ENCODE measurements at regions not wholly inside any gene's neighbourhood (a gene's known extent, or its start where the extent isn't known, plus 50 kb on each side); places are given as distances from the start of the nearest gene placed in this dataset.

DNA sequence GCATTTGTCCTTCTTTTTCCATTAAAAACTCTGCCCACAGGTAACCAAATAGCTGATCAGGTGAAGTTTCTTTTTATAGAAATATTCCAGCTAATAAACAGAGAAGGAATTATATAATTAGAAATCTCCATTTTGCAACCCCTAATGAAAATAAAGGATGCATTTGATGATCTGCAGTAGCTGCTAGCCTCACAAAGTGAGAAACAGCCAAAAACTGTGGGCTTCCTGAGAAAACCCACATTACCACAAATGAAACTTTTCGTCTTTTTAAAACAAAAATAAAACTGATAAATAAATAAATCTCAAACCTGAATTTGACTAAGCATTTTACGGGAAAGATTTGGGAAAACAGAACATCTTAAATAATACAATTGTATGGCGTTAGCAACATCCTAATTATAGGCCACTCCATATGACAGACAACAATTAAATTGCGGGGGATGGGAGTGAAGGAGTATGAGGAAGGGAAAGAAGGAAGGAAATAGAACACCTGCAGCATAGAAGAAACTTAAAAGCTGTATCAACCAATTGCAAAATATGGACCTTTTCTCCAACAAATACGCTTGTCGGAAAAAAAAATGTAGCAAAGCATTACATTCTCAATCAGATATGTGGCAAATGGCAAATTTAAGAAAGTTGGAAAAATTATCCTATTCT lies 283.0 kb upstream of the ITGA1 start:
- DNase-seq: no peak

- DNase-seq: no peak
Observed at GRCh38 chr5:52517667-52518066, 270.0 kb upstream of the ITGA1 start.

DNA sequence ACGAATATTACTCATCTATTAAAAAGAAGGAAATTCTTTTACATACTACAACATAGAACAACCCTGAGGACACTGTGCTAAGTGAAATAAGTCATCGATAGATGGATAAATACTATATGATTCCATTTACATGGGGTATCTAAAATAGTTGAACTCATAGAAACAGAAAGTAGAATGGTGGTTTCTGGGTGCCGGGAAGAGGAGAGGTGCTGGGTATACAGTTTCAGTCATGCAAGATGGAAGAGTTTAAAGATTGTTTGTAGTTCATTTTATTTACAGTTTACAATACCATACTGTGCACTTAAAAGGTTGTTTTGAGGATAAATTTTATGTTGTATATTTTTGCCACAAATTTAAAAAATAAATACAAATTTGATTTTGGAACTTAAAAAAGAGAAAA lies 267.5 kb upstream of the ITGA1 start:
- no peak for DNase-seq

DNA sequence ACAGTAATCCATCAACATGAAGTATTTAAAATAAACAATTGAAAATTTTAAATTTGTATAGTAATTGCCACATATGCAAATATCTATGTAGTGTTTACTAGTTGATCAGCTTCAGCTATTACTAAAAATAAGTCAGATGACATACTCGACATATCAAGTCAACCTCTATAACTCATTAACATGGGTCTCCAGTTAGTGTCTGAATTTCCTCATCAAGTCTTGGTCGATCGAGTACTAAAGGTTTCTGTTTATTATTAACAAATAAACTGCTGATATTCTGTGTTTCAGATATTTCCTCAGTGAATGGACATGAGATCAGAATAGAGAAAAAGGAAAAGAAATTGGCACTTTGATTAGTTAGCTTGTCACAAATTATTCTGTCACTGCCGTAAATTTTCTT lies 266.5 kb upstream of the ITGA1 start:
- no peak for DNase-seq

GRCh38 chr5:52523701-52524100 lies 264.0 kb upstream of the ITGA1 start:
- no peak for DNase-seq

- DNase-seq: no peak
Observed at GRCh38 chr5:52531105-52531504, 256.6 kb upstream of the ITGA1 start.

DNA sequence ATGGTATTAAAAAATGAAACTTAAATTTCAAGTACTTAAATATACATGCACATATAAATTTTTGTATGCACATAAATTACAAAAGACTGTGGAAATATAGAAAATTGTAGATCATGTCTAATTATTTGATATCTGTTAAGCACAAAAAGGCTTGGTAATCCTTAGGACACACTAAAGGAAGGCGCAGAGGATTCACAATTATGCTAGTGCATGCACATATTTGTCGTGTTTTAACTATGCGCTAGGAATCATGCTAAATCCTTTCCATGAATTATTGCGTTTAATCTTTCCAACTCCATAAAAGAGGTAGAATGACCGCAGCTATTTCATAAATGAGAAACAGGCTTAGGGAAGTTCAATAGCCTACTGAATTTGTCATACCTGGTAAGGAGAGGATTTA lies 244.1 kb upstream of the ITGA1 start:
- no peak for DNase-seq

DNA sequence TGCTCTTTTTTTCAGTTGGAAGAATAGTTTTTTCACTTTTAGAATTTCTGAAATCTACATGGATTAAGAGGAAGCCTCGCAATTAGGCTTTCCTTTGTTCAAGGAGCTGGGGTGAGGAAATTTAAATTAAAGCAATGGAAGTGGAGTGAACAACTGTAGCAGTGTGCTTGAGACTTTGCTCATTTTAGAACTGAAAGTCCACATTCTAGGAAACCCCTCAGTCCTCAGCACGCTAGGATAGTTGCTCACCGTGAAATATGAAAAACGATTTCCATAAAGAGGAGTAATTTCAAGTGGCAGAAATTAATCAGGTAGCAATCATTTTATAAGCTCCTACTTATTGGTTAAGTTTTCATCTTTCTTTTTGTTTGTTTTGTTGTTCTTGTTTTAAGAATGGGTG lies 243.0 kb upstream of the ITGA1 start:
- DNase-seq: no peak

- DNase-seq: no peak
Observed at GRCh38 chr5:52554293-52554692, 233.4 kb upstream of the ITGA1 start.

DNA sequence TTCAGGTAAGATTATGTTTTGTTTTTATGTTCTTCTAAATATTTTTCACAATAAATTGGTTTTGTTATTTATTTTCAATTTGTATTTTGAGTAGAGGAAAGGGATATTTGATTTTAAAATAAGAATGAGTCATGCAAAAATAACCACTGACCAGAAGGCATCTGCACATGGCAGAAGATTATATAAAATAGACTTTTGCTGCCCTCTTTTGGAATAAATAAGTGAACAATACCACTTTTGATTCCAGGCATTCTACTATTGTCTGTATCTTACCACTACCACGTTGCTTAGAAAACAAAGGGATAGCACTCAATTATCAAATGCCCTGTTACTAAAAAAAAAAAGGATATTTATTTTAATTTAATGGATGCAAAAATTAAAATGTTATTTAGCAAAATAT lies 227.3 kb upstream of the ITGA1 start:
- DNase-seq: no peak

- DNase-seq: no peak
Observed at GRCh38 chr5:52562473-52562872, 225.2 kb upstream of the ITGA1 start.

GRCh38 chr5:52564587-52564986 lies 223.1 kb upstream of the ITGA1 start:
- DNase-seq: no peak

DNA sequence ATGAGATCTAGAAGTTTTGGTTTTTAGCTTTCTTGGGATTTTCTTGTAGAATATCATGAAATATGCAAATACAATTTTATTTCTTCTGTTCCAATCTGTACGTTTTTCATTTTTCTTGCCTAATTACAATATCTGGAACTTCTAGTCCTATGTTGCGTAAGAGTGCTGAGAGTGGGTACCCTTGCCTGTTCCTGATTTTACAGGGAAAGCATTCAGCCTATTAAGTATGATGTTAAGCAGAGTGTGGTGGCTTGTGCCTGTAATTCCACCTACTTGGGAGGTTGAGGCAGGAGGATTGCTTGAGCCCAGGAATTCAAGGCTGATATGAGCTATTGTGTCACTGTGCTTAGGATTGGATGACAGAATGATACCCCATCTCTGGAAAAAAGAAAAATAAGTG lies 210.2 kb upstream of the ITGA1 start:
- DNase-seq: no peak

DNA sequence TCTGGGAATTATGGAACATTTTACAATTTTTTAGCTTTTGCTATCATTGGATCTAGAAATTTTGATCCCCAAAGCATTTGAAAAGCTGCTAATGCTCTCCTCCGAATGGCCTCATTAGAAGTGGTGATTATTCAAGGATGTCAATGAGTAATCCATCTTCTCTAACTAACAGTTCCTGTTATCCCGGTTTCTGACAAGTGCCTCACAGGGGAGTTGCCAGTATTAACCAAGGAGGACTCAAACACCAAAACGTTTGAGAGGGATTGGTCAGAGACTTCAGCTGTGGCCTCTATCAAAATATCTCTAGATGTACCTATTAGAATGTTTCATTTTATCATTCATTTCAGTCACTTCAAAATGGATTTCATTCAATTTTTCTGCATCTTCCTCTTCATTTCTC lies 208.3 kb upstream of the ITGA1 start:
- no peak for DNase-seq

DNA sequence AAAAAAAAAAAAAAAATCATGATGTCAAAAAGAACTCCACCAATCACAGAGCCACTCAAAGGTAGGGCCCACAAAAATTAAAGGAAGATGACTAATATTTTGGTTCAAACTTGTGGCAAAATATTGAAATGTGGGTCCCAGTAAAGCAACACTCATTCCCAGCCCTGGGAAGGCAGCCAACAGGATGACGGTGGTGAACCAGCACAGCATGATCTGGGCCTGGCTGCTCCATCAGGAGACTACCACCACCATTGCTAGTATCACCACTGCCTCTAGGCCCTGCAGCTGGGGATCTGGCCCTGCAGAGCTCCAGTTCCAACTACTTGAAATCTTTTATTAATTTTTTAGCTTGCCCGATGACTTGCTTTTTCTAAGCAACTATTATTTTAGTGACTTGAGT lies 206.8 kb upstream of the ITGA1 start:
- DNase-seq: no peak

DNA sequence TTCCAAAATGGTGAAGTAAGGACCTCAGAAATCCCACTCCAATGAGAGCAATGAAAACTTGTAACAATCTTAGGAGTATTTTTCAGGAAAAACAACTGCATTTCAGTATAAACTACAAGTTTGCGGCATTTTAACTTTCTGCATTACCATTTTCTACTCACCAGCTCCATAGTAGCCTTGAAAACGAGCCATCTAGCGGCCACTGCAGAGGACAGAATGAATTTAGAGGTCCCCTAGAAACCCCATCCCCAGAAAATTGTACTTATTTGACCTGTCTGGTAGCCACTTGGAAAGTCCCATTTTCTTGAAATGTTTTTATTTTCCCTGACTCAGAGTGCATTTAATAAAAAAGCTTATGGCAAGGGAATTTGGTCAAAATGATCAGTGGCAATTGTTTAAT lies 205.4 kb upstream of the ITGA1 start:
- no peak for DNase-seq

DNA sequence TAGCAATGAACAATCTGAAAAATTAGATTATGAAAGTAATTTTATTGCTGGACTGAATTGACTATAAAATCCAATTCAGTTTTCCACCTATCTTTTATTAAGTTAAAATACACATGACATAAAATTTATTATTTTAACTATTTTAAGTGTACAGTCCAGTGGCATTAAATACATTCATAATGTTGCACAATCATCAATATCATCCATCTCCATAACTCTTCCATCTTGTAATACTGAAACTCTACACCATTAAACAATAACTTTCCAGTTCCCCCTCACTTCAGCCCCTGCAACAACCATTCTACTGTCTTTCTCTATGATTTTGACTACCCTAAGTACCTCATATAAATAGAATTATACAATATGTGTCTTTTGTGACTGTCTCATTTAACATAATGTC lies 200.6 kb upstream of the ITGA1 start:
- DNase-seq: no peak

DNA sequence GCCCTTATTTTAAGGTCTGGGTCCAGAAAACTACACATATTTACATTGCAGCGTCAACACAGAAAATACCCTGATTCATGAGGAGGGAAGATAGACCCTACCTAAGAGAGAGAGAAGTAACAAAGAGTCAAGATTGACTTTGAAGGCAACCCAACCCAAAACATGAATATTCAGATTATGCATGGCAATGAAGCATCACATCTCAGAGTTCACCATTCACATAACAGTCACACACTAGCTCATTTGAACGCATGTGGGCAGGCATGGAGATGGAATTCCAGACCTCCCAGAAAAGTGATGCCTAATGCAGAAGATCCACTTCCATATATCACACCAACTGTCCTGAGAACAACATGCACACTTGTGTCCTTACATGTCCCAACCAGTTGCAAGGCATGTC lies 190.1 kb upstream of the ITGA1 start:
- no peak for DNase-seq

DNA sequence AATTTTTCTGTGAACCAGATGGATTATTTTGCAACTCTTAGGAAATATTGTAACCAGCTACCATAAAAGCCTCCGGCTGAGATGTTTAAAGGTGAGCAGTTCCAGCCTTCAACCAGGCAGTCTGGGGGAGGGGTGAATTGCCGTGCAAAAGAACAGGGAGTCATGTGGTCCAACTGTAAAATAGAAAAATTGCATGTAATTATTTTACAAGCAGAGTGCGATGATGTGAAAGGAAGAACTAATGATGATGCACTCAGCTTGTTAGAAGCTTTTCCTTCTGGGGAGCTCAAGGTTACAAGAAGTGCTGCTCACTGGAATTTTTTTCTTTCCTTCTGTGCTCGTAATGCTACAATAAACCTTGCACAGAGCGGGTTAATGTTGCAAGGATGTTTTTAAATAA lies 188.7 kb upstream of the ITGA1 start:
- DNase-seq: no peak

DNA sequence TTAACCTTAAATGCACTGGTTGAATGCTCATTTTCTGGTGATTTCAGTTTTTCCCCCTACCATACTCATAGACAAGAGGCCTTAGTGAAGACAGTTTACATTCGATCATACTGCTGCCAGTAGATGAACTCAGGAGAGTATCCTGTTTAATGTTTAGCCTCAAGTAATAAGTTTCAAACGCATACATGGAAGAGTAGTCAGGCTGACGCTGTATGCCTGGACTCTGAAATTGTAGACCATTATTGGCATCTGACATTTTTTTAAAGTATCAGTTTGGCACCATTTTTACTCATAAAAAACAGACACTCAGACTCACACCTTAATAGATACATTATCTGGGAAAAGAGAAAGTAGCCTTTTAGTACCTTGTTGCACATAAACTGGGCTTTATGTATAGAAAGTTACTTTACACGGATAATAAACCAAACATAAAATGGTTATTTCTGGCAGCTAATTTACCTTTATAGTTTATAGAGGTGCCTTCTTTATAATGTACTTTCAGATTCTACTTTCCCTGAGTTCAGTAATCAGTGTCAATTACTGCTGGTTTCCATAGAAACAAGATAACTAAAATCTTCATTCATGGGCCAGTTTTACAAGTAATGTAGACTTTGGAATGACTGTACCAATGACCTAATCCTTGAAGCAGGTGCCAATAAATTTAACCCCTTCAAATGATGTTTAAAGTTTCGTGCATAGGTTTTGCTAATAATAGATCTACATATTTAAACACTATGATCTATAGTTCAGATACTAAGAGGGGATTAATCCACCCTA lies 183.8 kb upstream of the ITGA1 start:
- DNase-seq: no peak

DNA sequence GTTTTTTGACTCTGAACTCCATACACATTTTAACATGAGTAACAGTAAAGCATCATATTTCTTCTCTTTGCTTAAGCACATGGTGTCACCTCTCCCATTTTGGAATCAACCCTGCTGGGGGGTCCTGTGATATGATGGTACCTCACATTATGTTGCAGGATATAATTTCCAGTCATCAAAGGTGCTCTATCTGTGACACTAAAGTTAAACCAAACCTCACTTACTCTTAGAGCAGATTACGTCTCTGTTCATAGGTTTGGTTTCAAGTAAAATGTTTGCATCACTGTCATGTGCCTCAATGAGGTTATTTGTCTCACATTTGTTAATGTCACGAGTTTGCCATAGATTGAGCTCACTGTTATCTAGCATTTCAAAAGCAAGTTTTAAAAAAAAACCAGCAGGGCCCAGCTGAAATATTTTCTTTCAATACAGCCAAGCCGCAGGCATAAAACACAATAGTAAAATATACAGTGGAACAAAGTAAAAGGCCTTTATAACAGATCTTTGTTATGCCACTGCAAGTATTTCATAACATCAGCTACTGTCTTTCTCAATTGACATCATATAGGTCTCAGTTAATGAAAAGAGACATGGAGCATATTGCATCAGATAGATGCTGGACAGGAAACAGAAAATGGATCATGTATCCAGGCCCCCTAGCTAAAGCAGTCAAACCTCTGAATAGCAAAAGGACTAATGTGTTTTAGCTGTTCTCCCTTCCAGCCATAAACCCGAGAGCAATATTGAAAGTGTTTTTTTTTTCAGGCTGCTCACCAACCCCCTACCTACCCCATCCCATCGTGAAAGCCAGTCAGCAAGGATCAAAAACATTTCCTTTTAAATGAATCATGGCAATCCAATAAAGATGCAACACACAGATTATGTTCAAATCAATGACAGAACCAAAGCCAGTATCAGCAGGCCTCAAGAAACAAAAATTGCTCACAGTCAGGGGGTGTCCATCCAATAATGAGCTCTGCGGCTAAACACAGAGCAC lies 182.1 kb upstream of the ITGA1 start:
- DNase-seq: no peak

DNA sequence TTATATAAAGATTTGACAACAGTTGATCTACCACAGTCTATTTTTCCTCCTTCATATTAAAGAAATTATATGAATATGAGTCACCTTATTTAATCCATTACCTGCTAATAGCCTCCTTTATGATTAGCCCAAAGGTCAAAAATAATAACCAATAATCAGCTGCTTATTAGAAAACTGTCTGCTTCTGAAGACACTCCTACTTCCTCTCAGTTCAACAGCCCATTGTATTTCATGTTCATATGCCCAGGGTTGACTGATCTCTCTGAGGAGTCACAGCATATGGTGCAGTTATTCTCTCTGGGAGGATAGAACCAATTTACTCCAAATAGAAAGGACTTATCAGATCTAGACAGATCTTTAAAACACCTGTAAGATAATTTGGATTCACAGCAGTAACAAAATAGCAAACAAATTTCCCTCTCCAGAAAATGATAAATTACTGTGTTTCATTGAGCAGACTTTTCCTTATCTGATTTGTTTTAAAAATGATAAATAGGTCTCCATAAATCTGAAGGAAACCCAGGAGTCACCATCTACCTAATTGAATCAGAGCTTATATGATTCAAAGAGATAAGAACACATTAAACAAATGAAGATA lies 180.4 kb upstream of the ITGA1 start:
- DNase-seq: no peak

GRCh38 chr5:52620315-52620714 lies 167.4 kb upstream of the ITGA1 start:
- DNase-seq: no peak

Data from stimulated activated CD4-positive, alpha-beta T cell treated with anti-CD3 and anti-CD28 coated beads, Interleukin-4, amount 100 ng/mL, for 24 hours (primary cell).